OCI-LY7 (cell line): ENCODE measurements at regions not wholly inside any gene's neighbourhood (a gene's known extent, or its start where the extent isn't known, plus 50 kb on each side); places are given as distances from the start of the nearest gene placed in this dataset.

Experiments
- CTCF ChIP-seq: fragments of 200-600 bp; sonication (generic); conservative IDR thresholded peaks from 2 replicates; pipeline ENCODE4 v1.5.1; 2014; ENCODE audit warnings: mild to moderate bottlenecking, antibody characterized with exemption, low read length, moderate library complexity, mixed read lengths
- EZH2phosphoT487 ChIP-seq: fragments of 200-600 bp; sonication (generic); IDR thresholded peaks from 2 replicates; pipeline ENCODE4 v1.6.1; 2018; ENCODE audit warnings: low read depth, borderline replicate concordance, mild to moderate bottlenecking, mixed run types, antibody characterized with exemption, low read length, moderate library complexity, mixed read lengths

DNA sequence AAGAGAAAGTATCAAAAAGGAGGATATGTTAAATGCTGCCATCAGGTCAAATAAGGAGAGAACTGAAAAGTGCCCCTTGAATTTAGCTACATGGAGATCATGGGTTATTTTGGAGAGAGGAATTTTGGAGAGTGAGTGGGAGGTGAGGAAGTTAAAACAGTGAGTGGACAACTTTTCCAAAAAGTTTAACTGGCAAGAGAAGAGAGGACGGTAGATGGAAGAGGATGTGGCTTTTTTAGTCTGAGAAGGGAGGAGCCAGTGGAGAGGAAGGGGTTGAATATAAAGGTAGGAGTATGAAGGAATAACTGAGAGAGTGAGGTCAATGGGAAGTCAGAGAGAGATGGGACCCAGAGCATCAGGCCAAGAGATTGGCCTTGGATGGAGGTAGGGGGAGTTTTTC lies 62.5 kb upstream of the NFE2L2 start:
- TF ChIP-seq CTCF = no peak
- TF ChIP-seq EZH2phosphoT487 = no peak
